Mesothelial cell of epicardium (in vitro differentiated cells): ENCODE measurements at regions not wholly inside any gene's neighbourhood (a gene's known extent, or its start where the extent isn't known, plus 50 kb on each side); places are given as distances from the start of the nearest gene placed in this dataset.

Source experiments
- DNase-seq, 2 experiments: peaks; one replicate each; pipeline ENCODE4 v3.0.0; 2021; ENCODE audit warnings: low spot score in 2 of 2; ENCODE audit not compliant: unreplicated experiment in 2 of 2
- H3K27ac Mint-ChIP-seq: 2 replicates; pipeline ENCODE4 v1.8.0; 2021; ENCODE audit warnings: mixed read lengths
- H3K27me3 Mint-ChIP-seq: 2 replicates; pipeline ENCODE4 v1.8.0; 2021; ENCODE audit warnings: low read depth, mixed read lengths
- H3K36me3 Mint-ChIP-seq: 2 replicates; pipeline ENCODE4 v1.8.0; 2021; ENCODE audit warnings: mixed read lengths
- H3K4me1 Mint-ChIP-seq: 2 replicates; pipeline ENCODE4 v1.8.0; 2021; ENCODE audit warnings: mixed read lengths
- H3K4me3 Mint-ChIP-seq: 2 replicates; pipeline ENCODE4 v1.8.0; 2021; ENCODE audit warnings: mild to moderate bottlenecking, moderate library complexity, mixed read lengths
- H3K9me3 Mint-ChIP-seq: 2 replicates; pipeline ENCODE4 v1.8.0; 2021; ENCODE audit warnings: mixed read lengths
- CTCF ChIP-seq: fragments of 200-600 bp; sonication (generic); IDR thresholded peaks from one replicate; pipeline ENCODE4 v1.5.0; 2021; ENCODE audit warnings: antibody characterized with exemption; ENCODE audit not compliant: unreplicated experiment

GRCh38 chr2:43052204-43052943 is 174.0 kb downstream of the ZFP36L2 start:
- no peak for TF ChIP-seq CTCF
- peaks cover 51% of the 10 kb centered on the region for H3K4me1 Mint-ChIP-seq
- no peaks in the 10 kb centered on the region for H3K36me3 Mint-ChIP-seq
- no peak overlapping the region for H3K4me3 Mint-ChIP-seq
- H3K9me3 Mint-ChIP-seq = no peaks in the 10 kb centered on the region
- no peak for DNase-seq
- no peaks in the 10 kb centered on the region for H3K27me3 Mint-ChIP-seq
- H3K27ac Mint-ChIP-seq = peak overlapping the region; percentile 66

GRCh38 chr2:43051338-43051737 is 175.1 kb downstream of the ZFP36L2 start:
- H3K36me3 Mint-ChIP-seq = no peaks in the 10 kb centered on the region
- DNase-seq = no peak
- H3K27ac Mint-ChIP-seq = peak overlapping the region; percentile 41
- H3K4me1 Mint-ChIP-seq = peaks cover 55% of the 10 kb centered on the region
- TF ChIP-seq CTCF = no peak
- no peak overlapping the region for H3K4me3 Mint-ChIP-seq
- no peaks in the 10 kb centered on the region for H3K27me3 Mint-ChIP-seq
- H3K9me3 Mint-ChIP-seq = no peaks in the 10 kb centered on the region

GRCh38 chr2:43050866-43051265 is 175.5 kb downstream of the ZFP36L2 start:
- Mint-ChIP-seq H3K9me3 (no peaks in the 10 kb centered on the region), H3K4me1 (peaks cover 60% of the 10 kb centered on the region), H3K27me3 (no peaks in the 10 kb centered on the region), H3K27ac (peak overlapping the region; percentile 41), H3K4me3 (no peak overlapping the region), H3K36me3 (no peaks in the 10 kb centered on the region)
- TF ChIP-seq CTCF = no peak
- no peak for DNase-seq

GRCh38 chr2:43049836-43050801 is 176.3 kb downstream of the ZFP36L2 start:
- no peak for TF ChIP-seq CTCF
- H3K4me3 Mint-ChIP-seq = no peak overlapping the region
- no peaks in the 10 kb centered on the region for H3K36me3 Mint-ChIP-seq
- DNase-seq = no peak
- H3K9me3 Mint-ChIP-seq = no peaks in the 10 kb centered on the region
- no peaks in the 10 kb centered on the region for H3K27me3 Mint-ChIP-seq
- no peak overlapping the region for H3K27ac Mint-ChIP-seq
- peaks cover 53% of the 10 kb centered on the region for H3K4me1 Mint-ChIP-seq

- no peak for TF ChIP-seq CTCF
- Mint-ChIP-seq H3K9me3 (no peaks in the 10 kb centered on the region), H3K27me3 (no peaks in the 10 kb centered on the region), H3K36me3 (no peaks in the 10 kb centered on the region), H3K4me1 (peaks cover 59% of the 10 kb centered on the region), H3K4me3 (no peak overlapping the region), H3K27ac (peak overlapping the region; percentile 96)
- no peak for DNase-seq
Measured at GRCh38 chr2:43047187-43047780, 179.1 kb downstream of the ZFP36L2 start.
